ENCODE measurements at regions not wholly inside any gene's neighbourhood (a gene's known extent, or its start where the extent isn't known, plus 50 kb on each side); places are given as distances from the start of the nearest gene placed in this dataset.

DNA sequence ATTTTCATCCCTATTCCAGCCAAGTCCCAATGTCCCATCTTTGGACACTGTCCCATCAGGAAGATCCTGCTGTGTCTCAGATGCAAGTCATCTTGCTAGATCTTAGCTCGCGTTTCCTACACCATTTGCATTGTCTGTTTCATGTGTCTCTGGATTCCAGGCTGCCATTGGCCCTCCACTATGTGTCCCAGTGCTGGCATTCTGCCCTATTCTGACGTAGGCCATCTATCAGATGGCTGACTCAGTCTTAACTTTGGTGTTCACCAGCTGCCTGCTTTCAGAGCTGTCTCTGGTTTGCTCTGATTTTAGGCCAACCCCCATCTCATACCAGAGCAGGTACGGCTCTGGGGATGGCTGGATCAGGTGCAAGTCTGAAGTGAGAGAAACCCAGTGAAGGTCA is 300.9 kb upstream of the ASIC2 start:
- TF ChIP-seq, protein P1, sequence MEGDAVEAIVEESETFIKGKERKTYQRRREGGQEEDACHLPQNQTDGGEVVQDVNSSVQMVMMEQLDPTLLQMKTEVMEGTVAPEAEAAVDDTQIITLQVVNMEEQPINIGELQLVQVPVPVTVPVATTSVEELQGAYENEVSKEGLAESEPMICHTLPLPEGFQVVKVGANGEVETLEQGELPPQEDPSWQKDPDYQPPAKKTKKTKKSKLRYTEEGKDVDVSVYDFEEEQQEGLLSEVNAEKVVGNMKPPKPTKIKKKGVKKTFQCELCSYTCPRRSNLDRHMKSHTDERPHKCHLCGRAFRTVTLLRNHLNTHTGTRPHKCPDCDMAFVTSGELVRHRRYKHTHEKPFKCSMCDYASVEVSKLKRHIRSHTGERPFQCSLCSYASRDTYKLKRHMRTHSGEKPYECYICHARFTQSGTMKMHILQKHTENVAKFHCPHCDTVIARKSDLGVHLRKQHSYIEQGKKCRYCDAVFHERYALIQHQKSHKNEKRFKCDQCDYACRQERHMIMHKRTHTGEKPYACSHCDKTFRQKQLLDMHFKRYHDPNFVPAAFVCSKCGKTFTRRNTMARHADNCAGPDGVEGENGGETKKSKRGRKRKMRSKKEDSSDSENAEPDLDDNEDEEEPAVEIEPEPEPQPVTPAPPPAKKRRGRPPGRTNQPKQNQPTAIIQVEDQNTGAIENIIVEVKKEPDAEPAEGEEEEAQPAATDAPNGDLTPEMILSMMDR (IDR thresholded peaks at IDR 0.05; ENCODE audit: extremely low read depth, missing control alignments), result no peak
- no peak for DNase-seq (ENCODE audit: low spot score)

DNA sequence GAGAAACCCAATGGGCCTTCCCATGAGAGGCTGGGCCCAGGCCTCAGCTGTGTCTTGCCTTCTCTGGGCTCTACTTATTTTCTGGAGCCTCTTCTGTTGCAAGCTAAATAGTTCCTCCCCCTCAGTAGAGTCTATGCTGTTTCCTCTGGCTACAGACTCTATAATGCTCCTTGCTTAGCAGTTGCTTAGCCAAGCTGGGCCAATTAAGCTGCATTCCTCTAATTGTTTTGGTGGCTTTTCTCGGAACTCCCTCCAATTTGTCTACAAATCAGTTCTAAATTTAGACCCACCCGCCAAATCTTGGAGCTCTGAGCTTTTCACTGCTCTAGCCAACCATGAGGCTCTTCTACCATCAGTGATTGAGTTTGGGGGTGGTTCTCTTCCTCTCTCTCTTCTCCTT is 302.7 kb upstream of the ASIC2 start:
- TF ChIP-seq, protein P1 (IDR thresholded peaks at IDR 0.05; ENCODE audit: extremely low read depth, missing control alignments), result no peak
- DNase-seq (ENCODE audit: low spot score), result no peak

DNA sequence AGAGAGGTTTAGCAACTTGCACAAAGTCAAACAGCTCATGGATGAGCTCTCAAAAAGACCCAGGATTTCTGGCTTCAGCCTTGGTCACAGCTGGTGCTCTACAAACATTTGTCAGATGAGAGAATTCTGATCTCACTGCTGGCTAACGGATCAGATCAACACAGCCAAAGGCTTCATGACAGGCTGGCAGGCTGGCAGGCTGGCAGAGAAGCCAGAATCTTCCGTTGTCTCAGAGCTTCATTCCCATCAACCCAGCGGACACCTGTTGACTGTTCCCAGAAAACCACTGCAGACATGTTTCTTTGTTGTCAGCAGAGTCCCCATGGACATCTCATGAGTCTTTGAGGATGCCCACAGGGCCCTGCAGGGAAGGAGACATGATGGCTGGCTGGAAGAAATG is 303.8 kb upstream of the ASIC2 start:
- no peak for DNase-seq (ENCODE audit: low spot score)
- TF ChIP-seq, protein P1 (IDR thresholded peaks at IDR 0.05; ENCODE audit: extremely low read depth, missing control alignments), result no peak

DNA sequence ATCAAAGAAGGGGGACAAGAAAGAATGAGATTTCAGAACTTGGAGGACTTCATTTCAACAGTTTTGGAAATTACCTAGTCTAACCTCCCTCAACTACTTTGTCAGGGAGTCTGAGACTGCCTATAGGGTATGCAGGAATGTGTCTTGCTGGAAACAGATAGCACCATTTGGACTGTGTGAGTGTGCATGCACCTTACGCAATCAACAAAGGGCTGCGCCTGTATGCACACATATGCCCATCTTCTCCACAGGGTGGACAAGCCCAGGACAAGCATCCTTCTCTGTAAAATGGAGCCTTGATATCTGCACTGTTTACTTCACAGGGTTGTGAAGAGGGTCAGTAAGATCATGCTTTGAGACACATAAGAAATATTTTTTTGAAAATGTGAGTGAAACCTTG is 305.7 kb upstream of the ASIC2 start:
- no peak for DNase-seq (ENCODE audit: low spot score)
- TF ChIP-seq, protein P1 (IDR thresholded peaks at IDR 0.05; ENCODE audit: extremely low read depth, missing control alignments), result no peak

DNA sequence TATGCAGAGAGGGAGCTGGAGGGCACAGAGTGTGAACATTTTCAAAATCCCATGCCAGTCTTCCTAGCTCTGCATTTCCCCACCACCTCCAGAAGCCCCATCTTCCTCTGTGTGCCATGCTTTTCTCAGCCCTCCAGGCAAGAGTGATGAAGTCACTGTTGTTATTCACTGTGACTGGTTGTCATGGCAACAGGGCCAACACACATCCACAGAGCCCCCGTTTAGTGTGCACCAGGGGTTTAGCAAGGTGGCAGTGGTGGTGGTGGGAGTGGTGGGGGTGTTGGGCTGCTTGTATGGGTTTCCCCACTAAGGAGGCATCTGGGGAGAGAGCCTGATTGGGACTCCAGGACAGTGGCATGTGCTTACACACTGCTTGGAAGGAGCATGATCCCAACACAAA is 309.9 kb upstream of the ASIC2 start:
- no peak for DNase-seq (ENCODE audit: low spot score)
- TF ChIP-seq, protein P1 (IDR thresholded peaks at IDR 0.05; ENCODE audit: extremely low read depth, missing control alignments), result no peak

DNA sequence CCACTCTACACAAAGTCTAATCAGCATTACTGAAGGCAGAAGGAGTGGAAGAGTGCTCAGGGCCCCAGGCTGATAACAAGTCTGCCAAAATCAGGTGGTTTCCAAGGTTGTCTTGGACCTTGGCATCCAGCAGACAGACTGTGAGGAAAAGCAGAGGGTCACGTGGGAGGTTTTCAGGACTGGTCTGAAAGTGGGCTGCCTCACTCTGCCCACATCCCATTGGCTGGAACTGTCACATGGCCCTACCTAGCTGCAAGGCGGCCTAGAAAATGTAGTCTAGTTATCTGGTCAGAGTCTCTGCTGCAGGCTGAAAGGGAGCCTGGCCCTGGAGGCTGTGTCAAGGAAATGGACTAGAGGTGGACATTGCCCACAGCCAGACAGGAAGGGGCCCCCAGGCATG is 310.7 kb upstream of the ASIC2 start:
- TF ChIP-seq, protein P1 (IDR thresholded peaks at IDR 0.05; ENCODE audit: extremely low read depth, missing control alignments), result no peak
- DNase-seq (ENCODE audit: low spot score), result no peak

DNA sequence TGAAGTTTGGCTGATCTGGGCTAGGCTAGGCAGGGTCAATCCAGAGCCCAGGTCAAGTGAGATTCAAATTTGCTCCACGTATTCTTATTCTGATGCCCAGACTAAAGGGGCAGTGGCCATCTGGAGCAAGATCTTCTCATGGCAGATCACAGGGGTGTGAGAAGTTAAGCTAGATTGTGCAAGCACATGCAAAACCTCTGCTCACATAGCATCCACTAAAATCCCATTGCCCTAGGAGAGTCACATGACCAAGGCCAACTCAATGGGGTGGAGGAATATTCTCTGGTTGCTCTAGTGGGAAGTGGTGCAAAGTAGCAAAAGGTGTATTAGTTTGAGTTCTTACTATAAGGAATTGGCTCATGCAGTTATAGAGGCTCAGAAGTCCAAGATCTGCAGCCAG is 318.4 kb upstream of the ASIC2 start:
- TF ChIP-seq, protein P1 (IDR thresholded peaks at IDR 0.05; ENCODE audit: extremely low read depth, missing control alignments), result no peak
- no peak for DNase-seq (ENCODE audit: low spot score)
